ENCODE measurements at regions not wholly inside any gene's neighbourhood (a gene's known extent, or its start where the extent isn't known, plus 50 kb on each side); places are given as distances from the start of the nearest gene placed in this dataset.

DNA sequence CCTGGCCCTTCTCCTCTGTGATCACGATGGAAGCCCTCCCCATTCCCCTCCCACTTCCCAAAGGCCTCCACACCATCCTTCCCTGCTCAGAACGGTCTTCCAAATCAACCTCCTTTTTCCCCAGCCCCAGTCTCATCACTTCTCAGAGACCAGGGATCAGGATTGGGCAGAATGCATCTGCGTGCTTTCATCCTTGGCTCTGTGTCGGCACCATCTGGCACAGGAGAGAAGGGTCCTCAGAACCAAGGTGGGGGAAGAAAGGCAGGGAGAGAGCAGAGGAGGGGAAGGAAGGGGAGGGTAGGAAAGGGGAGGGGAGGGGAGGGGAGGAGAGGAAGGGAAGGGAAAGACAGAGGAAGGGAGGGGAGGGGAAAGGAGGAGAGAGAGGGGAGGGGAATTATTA, 52.4 kb upstream of the FICD start:
- no peak for DNase-seq

GRCh38 chr12:108461058-108461660, 53.9 kb upstream of the FICD start:
- no peak for DNase-seq

DNA sequence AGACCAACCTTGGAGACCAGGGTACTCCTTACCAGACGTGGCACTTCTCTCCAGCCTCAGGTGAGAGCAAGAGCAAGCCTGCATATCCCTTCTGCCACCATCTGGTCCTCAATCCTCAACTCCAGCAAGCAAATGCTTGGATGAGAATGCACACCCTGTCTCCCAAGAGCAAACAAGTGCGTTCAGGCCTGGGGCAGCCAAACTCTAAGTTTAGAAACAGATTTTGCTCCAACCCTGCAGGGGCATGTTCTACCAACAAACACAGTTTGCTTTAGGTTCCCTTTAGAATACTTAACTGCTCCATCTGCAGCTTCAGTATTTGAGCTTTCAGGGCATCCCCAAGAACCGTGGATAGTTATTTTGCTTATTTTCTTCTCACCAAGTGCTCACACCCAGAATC, 55.9 kb upstream of the FICD start:
- no peak for DNase-seq

GRCh38 chr12:108457734-108458361, 57.2 kb upstream of the FICD start:
- no peak for DNase-seq

DNA sequence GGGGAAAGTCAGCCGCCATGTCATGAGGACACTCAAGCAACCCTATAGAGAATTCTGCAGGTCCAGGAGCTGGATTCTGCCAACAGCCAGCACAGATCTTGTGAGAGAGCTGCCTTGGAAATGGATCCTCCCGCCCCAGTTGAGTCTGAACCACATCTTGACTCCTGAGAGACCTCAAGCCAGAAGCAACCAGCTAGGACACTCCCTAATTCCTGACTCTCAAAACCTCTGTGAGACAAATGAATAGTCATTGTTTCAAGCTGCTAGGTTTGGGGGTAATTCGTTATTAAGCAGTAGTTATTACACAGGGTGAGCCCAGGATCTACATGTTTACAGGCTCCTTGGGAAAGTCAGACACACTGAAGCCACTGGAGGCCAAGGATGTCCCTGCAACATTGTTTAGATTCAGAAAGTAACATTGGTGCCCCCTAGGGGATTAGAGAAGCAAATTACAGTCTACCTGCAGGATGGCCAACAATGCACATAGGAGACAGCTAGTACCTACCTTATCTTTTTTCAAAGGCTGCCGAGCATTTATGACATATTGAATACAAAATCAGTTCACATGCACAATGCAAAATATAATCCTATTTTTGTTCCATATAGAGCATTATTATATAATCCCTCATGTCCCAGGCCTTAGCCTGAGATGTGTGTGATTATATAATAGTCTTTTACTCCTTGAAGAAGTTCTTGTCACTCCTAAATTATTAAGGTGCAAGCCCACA, 57.9 kb upstream of the FICD start:
- DNase-seq = peak; percentile 77

- DNase-seq = no peak
Observed at GRCh38 chr12:108455706-108456105, 59.4 kb upstream of the FICD start.

DNA sequence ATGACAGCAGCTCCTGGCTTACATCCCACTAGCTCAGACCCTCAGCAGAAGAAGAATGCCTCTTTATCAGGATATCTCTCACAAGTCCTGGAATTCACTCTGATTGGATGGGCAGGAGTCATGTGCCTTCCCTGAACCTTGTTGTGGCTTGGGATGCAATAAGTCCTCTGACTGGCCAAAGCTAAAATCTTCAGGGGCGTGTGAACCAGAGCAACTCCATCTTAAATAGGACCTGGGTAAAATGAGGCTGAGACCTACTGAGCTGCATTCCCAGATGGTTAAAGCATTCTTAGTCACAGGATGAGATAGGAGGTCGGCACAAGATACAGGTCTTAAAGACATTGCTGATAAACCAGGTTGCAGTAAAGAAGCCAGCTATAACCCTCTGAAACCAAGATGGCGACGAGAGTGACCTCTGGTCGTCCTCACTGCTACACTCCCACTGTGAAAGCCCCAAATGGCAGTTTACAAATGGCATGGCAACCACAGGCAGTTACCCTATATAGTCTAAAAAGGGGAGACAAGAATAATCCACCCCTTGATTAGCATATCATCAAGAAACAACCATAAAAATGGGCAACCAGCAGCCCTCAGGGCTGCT, 60.4 kb upstream of the FICD start:
- no peak for DNase-seq

DNA sequence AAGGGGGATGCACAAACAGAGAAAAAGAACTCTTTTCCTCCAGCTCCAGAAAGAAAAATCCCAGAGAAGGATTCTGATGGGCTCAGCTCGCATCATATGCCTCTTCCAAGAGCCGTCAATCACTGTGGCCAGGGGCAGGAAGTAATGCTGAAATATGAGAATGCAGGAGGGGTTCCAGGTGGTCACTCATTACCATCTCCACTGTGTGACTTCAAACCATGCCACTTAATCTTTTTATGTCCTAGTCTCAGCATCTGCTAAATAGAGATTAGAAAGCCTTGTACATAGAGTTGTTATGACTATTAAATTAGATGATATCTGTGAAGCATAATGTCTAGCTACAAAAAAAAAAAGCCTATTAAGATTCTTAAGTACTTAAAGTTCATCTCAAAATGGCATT, 65.6 kb upstream of the FICD start:
- no peak for DNase-seq

DNA sequence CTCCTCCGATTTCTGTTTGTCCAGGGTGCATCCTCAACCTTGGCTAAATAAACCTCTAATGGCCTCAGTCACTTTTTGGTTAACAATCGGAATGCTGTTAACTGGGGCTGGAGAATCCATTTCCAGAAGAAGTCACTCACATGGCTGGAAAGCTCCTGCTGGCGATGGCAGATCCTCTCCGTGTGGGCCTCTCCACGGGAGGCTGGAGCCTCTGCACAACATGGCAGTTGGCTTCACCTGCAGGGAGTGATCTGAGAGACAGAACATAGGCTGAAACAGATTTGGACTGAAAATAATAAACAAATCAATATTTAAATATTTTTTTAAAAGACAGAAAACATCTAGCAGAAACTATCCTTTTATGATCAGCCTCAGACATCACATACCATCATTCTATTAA, 66.8 kb upstream of the FICD start:
- no peak for DNase-seq

DNA sequence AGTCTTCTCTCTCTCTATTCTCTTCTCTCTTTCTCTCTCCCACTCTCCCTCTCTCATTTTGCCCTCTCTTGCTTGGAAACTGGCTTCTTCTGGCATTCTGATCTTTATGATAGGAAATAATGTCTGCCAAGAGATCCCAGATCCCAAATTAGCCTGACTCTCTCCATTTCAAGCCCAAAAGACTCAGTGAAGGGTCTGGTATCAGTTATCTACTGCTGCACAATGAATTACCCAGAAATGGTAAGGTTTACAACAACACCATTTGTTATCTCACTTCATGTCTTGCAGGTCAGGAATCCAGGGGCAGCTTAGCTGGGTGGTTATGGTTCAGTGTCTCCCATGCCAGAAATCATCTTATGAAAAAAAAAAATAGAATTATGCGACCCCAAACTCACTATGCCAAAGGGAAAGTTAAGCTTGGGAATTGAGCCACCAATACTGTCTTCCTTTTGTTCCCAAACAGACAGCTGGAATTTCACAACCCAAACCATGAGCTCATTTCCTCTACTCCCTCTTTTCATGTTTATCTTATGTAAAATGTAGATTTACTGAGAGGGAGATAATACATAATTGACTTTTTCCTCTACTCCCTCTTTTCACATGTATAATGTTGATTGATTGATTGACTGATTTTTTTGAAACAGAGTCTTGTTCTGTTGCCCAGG, 67.8 kb upstream of the FICD start:
- DNase-seq = no peak

DNA sequence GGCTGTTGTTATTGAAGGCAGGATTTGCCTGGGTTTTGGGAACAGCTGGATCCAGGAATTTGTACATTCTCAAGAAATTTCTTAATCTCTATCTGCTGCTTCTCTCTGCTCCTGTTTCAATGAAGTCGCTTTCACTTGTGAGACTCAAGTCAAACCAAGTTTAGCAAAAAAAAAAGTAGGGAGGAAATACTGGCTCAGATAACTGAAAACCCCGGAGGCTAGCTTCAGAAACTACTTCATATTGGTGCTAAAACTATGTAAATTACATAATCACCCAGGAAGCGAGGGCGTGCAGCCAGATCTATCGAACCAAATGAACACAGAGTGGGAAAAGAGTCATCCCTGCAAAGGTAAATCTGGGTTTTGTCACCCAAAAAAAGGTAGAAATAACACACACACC, 68.3 kb upstream of the FICD start:
- DNase-seq = no peak

- DNase-seq = no peak
Observed at GRCh38 chr12:108442910-108443309, 72.2 kb upstream of the FICD start.

- no peak for DNase-seq
Observed at GRCh38 chr12:108442067-108442466, 73.0 kb upstream of the FICD start.

DNA sequence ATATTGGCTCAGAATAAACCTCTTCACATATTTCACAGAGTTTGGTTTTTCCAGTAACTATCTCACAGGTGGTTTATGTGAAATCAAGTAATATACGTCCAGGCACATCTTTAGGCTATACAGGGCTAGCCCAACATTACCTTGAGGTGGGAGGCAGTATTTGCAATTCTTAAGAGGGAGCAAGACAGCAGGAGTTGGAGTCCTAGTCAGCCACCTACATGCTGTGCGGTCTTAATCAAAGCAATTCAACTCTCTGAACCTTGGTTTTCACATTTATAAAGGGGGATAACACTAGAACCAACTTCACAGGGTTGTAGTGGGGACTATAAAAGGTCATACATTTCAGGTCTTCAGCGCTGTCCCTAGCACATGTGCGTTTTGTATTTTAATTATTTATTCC, 73.5 kb upstream of the FICD start:
- no peak for DNase-seq

GRCh38 chr12:108440736-108441135, 74.3 kb upstream of the FICD start:
- no peak for DNase-seq

DNA sequence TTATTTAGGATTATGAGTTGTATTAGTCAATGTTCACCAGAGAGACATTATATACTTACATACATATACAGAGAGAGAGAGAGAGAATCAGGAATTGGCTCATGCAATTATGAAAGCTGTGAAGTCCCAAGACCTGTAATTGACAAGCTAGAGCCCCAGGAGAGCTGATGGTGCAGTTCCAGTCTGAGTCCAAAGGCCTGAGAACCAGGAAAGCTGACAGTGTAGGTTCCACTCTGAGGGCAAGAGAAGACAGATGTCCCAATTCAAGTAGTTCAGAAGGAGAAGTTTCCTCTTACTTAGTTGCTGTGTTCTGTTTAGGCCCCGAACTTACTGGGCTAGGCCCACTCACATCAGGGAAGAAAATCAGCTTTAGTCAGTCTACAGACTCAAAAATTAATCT, 76.4 kb upstream of the FICD start:
- no peak for DNase-seq

DNA sequence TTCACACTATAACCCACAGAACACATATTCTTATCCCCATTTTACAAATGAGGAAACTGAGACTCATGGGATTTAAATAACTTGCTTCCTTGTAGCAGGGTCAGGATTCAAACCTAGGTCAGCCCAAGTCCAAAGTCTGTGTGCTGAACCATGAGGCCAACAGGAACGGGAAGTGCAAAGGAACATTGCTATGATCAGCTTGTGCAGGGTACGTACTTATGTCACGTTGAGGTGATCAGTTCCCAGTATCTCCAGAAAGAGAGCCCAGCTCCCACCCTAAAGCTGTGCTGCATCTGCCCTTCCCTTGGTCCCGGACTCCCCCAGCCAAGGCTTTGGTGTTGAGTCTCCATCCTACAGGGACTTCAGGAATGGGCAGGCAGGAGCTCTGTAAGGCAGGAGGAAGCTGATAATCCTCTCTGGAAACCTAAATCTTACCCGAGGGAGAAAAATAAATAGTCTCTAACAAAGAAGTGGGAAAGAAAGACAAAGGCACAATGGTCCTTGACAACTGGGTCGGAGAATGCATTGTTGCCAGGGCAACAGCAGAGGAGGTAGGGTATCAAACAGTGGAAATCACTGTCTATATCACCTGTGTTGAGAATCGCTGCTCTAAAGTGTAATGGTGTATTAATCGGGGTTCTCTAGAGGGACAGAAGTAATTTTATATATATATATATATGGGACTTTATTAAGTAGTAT, 82.5 kb upstream of the FICD start:
- DNase-seq = no peak

GRCh38 chr12:108430926-108431325, 84.2 kb upstream of the FICD start:
- no peak for DNase-seq

- DNase-seq = peak; percentile 25
Observed at GRCh38 chr12:108430245-108430644, 84.8 kb upstream of the FICD start.

DNA sequence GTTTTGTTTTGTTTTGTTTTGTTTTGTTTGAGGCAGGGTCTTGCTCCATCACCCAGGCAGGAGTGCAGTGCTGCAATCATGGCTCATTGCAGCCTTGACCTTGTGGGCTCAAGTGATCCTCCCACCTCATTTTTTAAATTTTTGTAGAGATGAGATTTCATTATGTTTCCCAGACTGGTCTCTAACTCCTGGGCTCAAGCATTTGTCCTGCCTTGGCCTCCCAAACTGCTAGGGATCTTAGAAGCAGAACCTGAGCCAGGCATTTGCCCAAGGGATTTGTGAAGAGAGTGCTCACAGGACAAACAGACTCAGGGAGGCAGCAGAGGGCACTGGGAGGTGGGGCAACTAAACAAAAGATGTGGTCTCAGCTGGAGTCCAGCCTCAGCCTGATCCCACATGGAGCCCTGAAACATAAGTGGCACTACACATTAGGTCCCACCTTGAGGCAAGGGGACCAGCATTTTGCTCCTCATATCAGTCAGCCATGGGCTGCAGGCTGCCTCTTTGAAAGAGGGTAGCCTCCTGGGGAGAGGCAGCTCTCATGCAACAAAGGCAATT, 86.2 kb upstream of the CMKLR1 start:
- DNase-seq = no peak

GRCh38 chr12:108424816-108425215, 85.7 kb upstream of the CMKLR1 start:
- no peak for DNase-seq

GRCh38 chr12:108424026-108424425, 84.9 kb upstream of the CMKLR1 start:
- DNase-seq = peak; percentile 16

DNA sequence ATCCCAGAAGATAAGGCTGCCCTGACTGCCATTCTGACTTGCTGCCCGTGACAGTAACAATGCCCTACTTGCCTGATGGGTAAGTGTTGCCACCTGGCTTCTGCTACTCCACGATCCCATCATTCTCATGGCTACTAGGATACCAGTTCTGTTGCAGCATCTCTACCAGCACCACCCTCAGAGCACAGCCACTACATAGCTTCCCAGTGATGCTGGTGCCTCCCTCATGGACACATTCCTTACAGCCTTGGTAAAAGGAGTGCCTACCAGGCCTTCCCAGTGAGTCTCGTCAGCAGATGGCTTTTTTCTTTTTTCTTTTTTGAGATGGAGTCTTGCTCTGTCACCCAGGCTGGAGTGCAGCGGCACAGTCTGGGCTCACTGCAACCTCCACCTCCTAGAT, 84.4 kb upstream of the CMKLR1 start:
- no peak for DNase-seq
